ENCODE measurements at regions not wholly inside any gene's neighbourhood (a gene's known extent, or its start where the extent isn't known, plus 50 kb on each side); places are given as distances from the start of the nearest gene placed in this dataset.

DNA sequence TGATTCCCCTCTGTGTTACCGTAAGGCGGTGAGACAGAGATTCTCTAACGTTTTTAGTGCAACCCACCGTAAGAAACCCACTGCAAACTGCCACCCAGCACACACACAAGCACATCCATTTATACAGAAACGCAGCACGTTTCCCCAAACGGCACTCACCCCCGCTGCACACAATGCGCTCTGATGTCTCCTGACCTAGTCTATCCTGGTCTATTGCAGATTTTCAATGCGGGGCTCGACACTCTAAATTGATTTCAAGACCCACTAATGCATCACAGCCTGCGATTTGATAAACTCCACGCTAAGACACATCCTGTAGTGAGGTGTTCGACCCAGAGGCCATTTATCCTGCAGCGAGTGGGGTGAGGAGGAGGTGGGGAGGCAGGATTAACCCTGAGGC lies 63.7 kb upstream of the SULF2 start:
- no peak for TF ChIP-seq POLR2A (IDR thresholded peaks at IDR 0.05)
- TF ChIP-seq, protein P1, sequence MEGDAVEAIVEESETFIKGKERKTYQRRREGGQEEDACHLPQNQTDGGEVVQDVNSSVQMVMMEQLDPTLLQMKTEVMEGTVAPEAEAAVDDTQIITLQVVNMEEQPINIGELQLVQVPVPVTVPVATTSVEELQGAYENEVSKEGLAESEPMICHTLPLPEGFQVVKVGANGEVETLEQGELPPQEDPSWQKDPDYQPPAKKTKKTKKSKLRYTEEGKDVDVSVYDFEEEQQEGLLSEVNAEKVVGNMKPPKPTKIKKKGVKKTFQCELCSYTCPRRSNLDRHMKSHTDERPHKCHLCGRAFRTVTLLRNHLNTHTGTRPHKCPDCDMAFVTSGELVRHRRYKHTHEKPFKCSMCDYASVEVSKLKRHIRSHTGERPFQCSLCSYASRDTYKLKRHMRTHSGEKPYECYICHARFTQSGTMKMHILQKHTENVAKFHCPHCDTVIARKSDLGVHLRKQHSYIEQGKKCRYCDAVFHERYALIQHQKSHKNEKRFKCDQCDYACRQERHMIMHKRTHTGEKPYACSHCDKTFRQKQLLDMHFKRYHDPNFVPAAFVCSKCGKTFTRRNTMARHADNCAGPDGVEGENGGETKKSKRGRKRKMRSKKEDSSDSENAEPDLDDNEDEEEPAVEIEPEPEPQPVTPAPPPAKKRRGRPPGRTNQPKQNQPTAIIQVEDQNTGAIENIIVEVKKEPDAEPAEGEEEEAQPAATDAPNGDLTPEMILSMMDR (IDR thresholded peaks at IDR 0.05), result no peak

Measured in body of pancreas (tissue), 4 donors.